Choroid plexus epithelial cell (primary cell): ENCODE measurements at regions not wholly inside any gene's neighbourhood (a gene's known extent, or its start where the extent isn't known, plus 50 kb on each side); places are given as distances from the start of the nearest gene placed in this dataset.

Experiments
- DNase-seq: peaks from one replicate; pipeline ENCODE4 v3.0.0-alpha.2; 2010; ENCODE audit warnings: low read depth
- H3K4me3 ChIP-seq: 2 replicates; pipeline ENCODE4 v1.5.1; 2011; ENCODE audit warnings: low read depth, mild to moderate bottlenecking, control low read depth, low read length, moderate library complexity
- CTCF ChIP-seq: conservative IDR thresholded peaks from 2 replicates; pipeline ENCODE4 v1.5.1; 2011; ENCODE audit warnings: low read depth, mild to moderate bottlenecking, control low read depth, inconsistent platforms, low read length, moderate library complexity

DNA sequence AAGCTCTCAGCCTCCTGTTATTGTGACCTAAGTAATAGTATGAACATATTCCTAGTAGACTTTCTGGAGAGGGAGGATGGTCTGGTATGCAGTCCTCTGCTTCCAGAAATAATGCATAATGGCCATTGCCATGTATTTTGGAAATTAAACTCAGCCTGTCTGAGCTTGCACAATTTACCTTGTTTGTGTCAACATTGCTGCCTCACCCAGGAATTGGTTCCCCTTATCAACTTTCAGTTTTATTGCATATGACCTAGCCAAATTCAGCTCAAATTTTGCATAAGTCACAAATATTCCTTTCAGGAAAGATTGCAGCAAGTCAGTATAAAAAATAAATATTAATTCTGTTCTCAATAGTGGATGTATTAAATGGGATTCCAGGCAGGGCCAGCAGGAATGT is 101.9 kb upstream of the SLC5A9 start:
- no peak overlapping the region for H3K4me3 ChIP-seq
- TF ChIP-seq CTCF, result no peak
- no peak for DNase-seq

GRCh38 chr1:48115835-48116234 is 106.7 kb upstream of the SLC5A9 start:
- H3K4me3 ChIP-seq, result no peak overlapping the region
- no peak for TF ChIP-seq CTCF
- no peak for DNase-seq

GRCh38 chr1:48114596-48115382 is 107.7 kb upstream of the SLC5A9 start:
- no peak for TF ChIP-seq CTCF
- peak; percentile 83 for DNase-seq
- H3K4me3 ChIP-seq, result no peak overlapping the region

DNA sequence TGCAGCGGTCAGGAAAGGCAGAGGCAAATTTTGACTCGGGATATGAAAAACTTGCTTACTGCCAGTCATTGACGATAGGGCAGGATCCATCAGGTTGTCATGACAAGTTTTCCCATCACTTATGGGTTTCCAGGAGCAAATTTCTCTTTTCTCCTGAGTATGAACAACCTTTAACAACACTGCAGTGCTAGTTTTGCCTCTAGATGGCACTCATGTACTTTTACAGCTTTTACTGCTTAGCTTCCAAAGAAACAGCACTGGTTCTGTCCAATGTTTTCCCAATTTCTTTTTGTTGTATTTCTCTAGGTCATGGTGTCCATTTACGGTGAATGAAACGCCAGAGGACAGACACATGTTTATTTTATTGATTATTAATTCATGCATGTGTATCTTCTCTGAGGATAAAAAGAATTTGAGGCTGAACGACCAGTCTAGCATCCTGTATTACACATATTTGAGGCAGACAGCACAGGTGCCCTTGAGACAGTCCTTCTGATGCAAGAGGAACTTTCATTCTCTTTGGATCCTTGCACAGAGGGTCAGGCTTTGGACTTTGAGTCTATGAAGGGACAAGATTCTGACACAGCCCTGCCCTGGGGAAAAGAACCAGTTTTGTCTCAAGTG is 112.3 kb upstream of the TRABD2B start:
- peak; percentile 87 for DNase-seq
- peak; percentile 87 for TF ChIP-seq CTCF
- H3K4me3 ChIP-seq, result no peak overlapping the region

GRCh38 chr1:48107516-48107915 is 110.3 kb upstream of the TRABD2B start:
- no peak for TF ChIP-seq CTCF
- peak; percentile 14 for DNase-seq
- H3K4me3 ChIP-seq, result no peak overlapping the region

DNA sequence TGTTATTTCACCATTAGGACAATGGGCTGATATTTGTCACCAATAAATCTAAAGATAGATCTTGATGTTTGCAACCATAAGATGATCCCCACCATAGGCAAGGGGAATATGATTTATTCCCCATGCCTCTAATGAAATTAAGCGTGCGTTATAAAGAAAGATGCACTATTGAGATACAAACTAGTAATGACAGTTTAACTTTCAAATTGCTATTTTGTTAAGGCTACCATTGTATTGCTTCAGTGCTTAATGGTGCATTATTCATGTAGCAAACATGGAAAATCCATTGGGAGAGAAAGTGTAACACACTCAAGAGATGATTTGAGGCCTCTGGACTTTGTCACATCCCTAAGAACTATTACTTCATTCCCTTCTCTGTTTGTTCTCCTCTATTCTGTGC is 108.9 kb upstream of the TRABD2B start:
- TF ChIP-seq CTCF, result no peak

GRCh38 chr1:48105165-48105564 is 108.0 kb upstream of the TRABD2B start:
- DNase-seq, result peak; percentile 75
- no peak overlapping the region for H3K4me3 ChIP-seq
- TF ChIP-seq CTCF, result peak; percentile 83

More for the DNA sequence above, 108.9 kb upstream of the TRABD2B start:
- H3K4me3 ChIP-seq, result no peak overlapping the region
- DNase-seq, result no peak
